22Rv1 (cell line): ENCODE measurements at regions not wholly inside any gene's neighbourhood (a gene's known extent, or its start where the extent isn't known, plus 50 kb on each side); places are given as distances from the start of the nearest gene placed in this dataset.

Experiments used
- H3K27ac ChIP-seq: fragments of 450-650 bp; 2 replicates; pipeline ENCODE4 v1.5.1; 2017
- CTCF ChIP-seq: fragments of 450-650 bp; IDR thresholded peaks from 2 replicates; pipeline ENCODE4 v1.5.1; 2017; ENCODE audit warnings: mild to moderate bottlenecking
- ZFX ChIP-seq: fragments of 450-650 bp; IDR thresholded peaks from 2 replicates; pipeline ENCODE4 v1.6.1; 2017; ENCODE audit warnings: antibody characterized with exemption, borderline replicate concordance

GRCh38 chr6:146865756-146866379, 267.1 kb downstream of the ADGB start:
- no peak overlapping the region for H3K27ac ChIP-seq
- TF ChIP-seq ZFX (no peak), CTCF (no peak)

- TF ChIP-seq CTCF, result no peak
- TF ChIP-seq ZFX, result no peak
- no peak overlapping the region for H3K27ac ChIP-seq
Measured at GRCh38 chr6:146866731-146867414, 268.1 kb downstream of the ADGB start.

GRCh38 chr6:146868671-146869209, 270.0 kb downstream of the ADGB start:
- TF ChIP-seq CTCF (no peak), ZFX (no peak)
- H3K27ac ChIP-seq, result no peak overlapping the region

GRCh38 chr6:146870760-146871159, 272.0 kb downstream of the ADGB start:
- H3K27ac ChIP-seq, result no peak overlapping the region
- TF ChIP-seq CTCF, result no peak
- no peak for TF ChIP-seq ZFX

- TF ChIP-seq ZFX (no peak), CTCF (no peak)
- no peak overlapping the region for H3K27ac ChIP-seq
Measured at GRCh38 chr6:146871611-146872425, 273.0 kb downstream of the ADGB start.

- no peak for TF ChIP-seq ZFX
- TF ChIP-seq CTCF, result no peak
- H3K27ac ChIP-seq, result no peak overlapping the region
Measured at GRCh38 chr6:146872426-146872785, 273.6 kb downstream of the ADGB start.
